ENCODE measurements at regions not wholly inside any gene's neighbourhood (a gene's known extent, or its start where the extent isn't known, plus 50 kb on each side); places are given as distances from the start of the nearest gene placed in this dataset.

- Mint-ChIP-seq H3K9me3 (ENCODE audit: insufficient read depth) (peaks cover 5% of the 10 kb centered on the region), H3K27me3 (peaks cover 34% of the 10 kb centered on the region), H3K4me1 (no peaks in the 10 kb centered on the region), H3K27ac (no peak overlapping the region), H3K4me3 (no peak overlapping the region)
- Histone ChIP-seq H3K27ac (ENCODE audit: low read length in 2 of 2) (no peak overlapping the region), H2AFZ (ENCODE audit: insufficient read depth, low read depth, low read length, poor library complexity, severe bottlenecking) (no peak overlapping the region), H3K4me3 (ENCODE audit: control extremely low read depth in 1 of 5, extremely low read depth in 1 of 5, insufficient read depth in 1 of 5, low read depth in 2 of 5, low read length in 4 of 5) (no peak overlapping the region), H3K79me2 (ENCODE audit: control insufficient read depth, insufficient read depth, low read length) (no peaks in the 10 kb centered on the region), H3K9me3 (ENCODE audit: control extremely low read depth in 1 of 3, control insufficient read depth in 2 of 3, insufficient read depth in 1 of 3, low read length in 2 of 3) (peaks cover 0 to 3% (median 0%) of the 10 kb centered on the region in 3 donors), H3K9ac (ENCODE audit: low read length) (no peak overlapping the region), H3K36me3 (replicated peaks in 1 of 2; ENCODE audit: control extremely low read depth in 1 of 2, control insufficient read depth in 1 of 2, extremely low read depth in 1 of 2, insufficient read depth in 2 of 2, low read length in 1 of 2) (no peaks in the 10 kb centered on the region), H3K4me2 (replicated peaks; ENCODE audit: low read depth, low read length, poor library complexity, severe bottlenecking) (no peak overlapping the region), H4K20me1 (ENCODE audit: control insufficient read depth, insufficient read depth, low read length, poor library complexity, severe bottlenecking) (no peaks in the 10 kb centered on the region), H3K27me3 (replicated peaks in 1 of 4; ENCODE audit: control extremely low read depth in 1 of 4, control insufficient read depth in 3 of 4, insufficient read depth in 4 of 4, low read length in 3 of 4) (peaks cover 0 to 5% (median 0%) of the 10 kb centered on the region in 4 experiments), H3K4me1 (ENCODE audit: control insufficient read depth in 2 of 2, insufficient read depth in 2 of 2, low read length in 2 of 2) (no peaks in the 10 kb centered on the region)
- CTCF ChIA-PET: interaction anchor here (0.8 kb wide), 1 partner anchor 264 kb away, joined by 3 read pairs; no protein-coding TSS in a partner anchor
- ATAC-seq (ENCODE audit: low read depth) (no peak), DNase-seq (no peak)
- POLR2A ChIA-PET: no interaction called here
- TF ChIP-seq, protein P1, sequence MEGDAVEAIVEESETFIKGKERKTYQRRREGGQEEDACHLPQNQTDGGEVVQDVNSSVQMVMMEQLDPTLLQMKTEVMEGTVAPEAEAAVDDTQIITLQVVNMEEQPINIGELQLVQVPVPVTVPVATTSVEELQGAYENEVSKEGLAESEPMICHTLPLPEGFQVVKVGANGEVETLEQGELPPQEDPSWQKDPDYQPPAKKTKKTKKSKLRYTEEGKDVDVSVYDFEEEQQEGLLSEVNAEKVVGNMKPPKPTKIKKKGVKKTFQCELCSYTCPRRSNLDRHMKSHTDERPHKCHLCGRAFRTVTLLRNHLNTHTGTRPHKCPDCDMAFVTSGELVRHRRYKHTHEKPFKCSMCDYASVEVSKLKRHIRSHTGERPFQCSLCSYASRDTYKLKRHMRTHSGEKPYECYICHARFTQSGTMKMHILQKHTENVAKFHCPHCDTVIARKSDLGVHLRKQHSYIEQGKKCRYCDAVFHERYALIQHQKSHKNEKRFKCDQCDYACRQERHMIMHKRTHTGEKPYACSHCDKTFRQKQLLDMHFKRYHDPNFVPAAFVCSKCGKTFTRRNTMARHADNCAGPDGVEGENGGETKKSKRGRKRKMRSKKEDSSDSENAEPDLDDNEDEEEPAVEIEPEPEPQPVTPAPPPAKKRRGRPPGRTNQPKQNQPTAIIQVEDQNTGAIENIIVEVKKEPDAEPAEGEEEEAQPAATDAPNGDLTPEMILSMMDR (IDR thresholded peaks at IDR 0.05): no peak
- no peak for TF ChIP-seq EZH2 (IDR thresholded peaks at IDR 0.05; ENCODE audit: borderline replicate concordance, insufficient read depth, low read depth, low read length, poor library complexity, severe bottlenecking)
- WGBS (ENCODE audit: insufficient coverage): 63% methylated on average over 3 of the region's 3 CpGs
- intact Hi-C loops (cut with micrococcal nuclease): no loop called here
Observed at GRCh38 chr17:31702041-31702440, 157.0 kb downstream of the COPRS start.

GRCh38 chr17:31700973-31701372 lies 158.1 kb downstream of the COPRS start:
- DNase-seq (no peak), ATAC-seq (ENCODE audit: low read depth) (no peak)
- WGBS (ENCODE audit: insufficient coverage): 100% methylated on average over 1 of the region's 1 CpG
- H3K9me3 Mint-ChIP-seq (ENCODE audit: insufficient read depth): peaks cover 5% of the 10 kb centered on the region
- Histone ChIP-seq H4K20me1 (ENCODE audit: control insufficient read depth, insufficient read depth, low read length, poor library complexity, severe bottlenecking) (no peaks in the 10 kb centered on the region), H2AFZ (ENCODE audit: insufficient read depth, low read depth, low read length, poor library complexity, severe bottlenecking) (no peak overlapping the region), H3K9me3 (ENCODE audit: control extremely low read depth in 1 of 3, control insufficient read depth in 2 of 3, insufficient read depth in 1 of 3, low read length in 2 of 3) (peaks cover 0 to 3% (median 0%) of the 10 kb centered on the region in 3 donors), H3K4me1 (ENCODE audit: control insufficient read depth in 2 of 2, insufficient read depth in 2 of 2, low read length in 2 of 2) (no peaks in the 10 kb centered on the region), H3K36me3 (replicated peaks in 1 of 2; ENCODE audit: control extremely low read depth in 1 of 2, control insufficient read depth in 1 of 2, extremely low read depth in 1 of 2, insufficient read depth in 2 of 2, low read length in 1 of 2) (no peaks in the 10 kb centered on the region), H3K4me3 (ENCODE audit: control extremely low read depth in 1 of 5, extremely low read depth in 1 of 5, insufficient read depth in 1 of 5, low read depth in 2 of 5, low read length in 4 of 5) (no peak overlapping the region), H3K27ac (ENCODE audit: low read length in 2 of 2) (no peak overlapping the region), H3K79me2 (ENCODE audit: control insufficient read depth, insufficient read depth, low read length) (no peaks in the 10 kb centered on the region), H3K4me2 (replicated peaks; ENCODE audit: low read depth, low read length, poor library complexity, severe bottlenecking) (no peak overlapping the region), H3K27me3 (replicated peaks in 1 of 4; ENCODE audit: control extremely low read depth in 1 of 4, control insufficient read depth in 3 of 4, insufficient read depth in 4 of 4, low read length in 3 of 4) (peaks cover 0 to 5% (median 0%) of the 10 kb centered on the region in 4 experiments), H3K9ac (ENCODE audit: low read length) (no peak overlapping the region)
- peaks cover 30% of the 10 kb centered on the region for H3K27me3 Mint-ChIP-seq
- TF ChIP-seq, protein P1 (IDR thresholded peaks at IDR 0.05): no peak
- no peak for TF ChIP-seq EZH2 (IDR thresholded peaks at IDR 0.05; ENCODE audit: borderline replicate concordance, insufficient read depth, low read depth, low read length, poor library complexity, severe bottlenecking)
- ChIA-PET CTCF (no interaction called here), POLR2A (no interaction called here)
- intact Hi-C loops (cut with micrococcal nuclease): no loop called here
- H3K4me3 Mint-ChIP-seq: no peak overlapping the region
- H3K4me1 Mint-ChIP-seq: no peaks in the 10 kb centered on the region
- no peak overlapping the region for H3K27ac Mint-ChIP-seq
